ENCODE measurements at regions not wholly inside any gene's neighbourhood (a gene's known extent, or its start where the extent isn't known, plus 50 kb on each side); places are given as distances from the start of the nearest gene placed in this dataset.

GRCh38 chr7:23972057-23972456, 262.0 kb downstream of the STK31 start:
- 59% methylated on average over 3 of the region's 3 CpGs for WGBS (ENCODE audit: low lambda C conversion rate)
- no peaks in the 10 kb centered on the region for H3K79me2 ChIP-seq (ENCODE audit: insufficient read depth)
- ChIA-PET POLR2A (no interaction called here), CTCF (interaction anchor here (1.1 to 1.3 kb wide), 3 partner anchors 16 to 220 kb away, joined by 3 to 4 read pairs (median 3); no protein-coding TSS in a partner anchor)
- no peak overlapping the region for H2AFZ ChIP-seq (ENCODE audit: low read depth)
- no peak overlapping the region for H3K9ac ChIP-seq
- DNase-seq: no peak
- H3K4me2 ChIP-seq: no peak overlapping the region
- no peak for TF ChIP-seq EZH2phosphoT487 (IDR thresholded peaks at IDR 0.05; ENCODE audit: borderline replicate concordance, low read depth)
- no peak for TF ChIP-seq USF2 (IDR thresholded peaks at IDR 0.05; ENCODE audit: borderline replicate concordance, low read depth, low read length)
- no peak for TF ChIP-seq NRF1 (IDR thresholded peaks at IDR 0.05; ENCODE audit: low read depth, low read length)
- no peak for TF ChIP-seq FOXM1 (IDR thresholded peaks at IDR 0.05; ENCODE audit: low read depth)
- TF ChIP-seq RFX5 (IDR thresholded peaks at IDR 0.05; ENCODE audit: low read length): no peak
- TF ChIP-seq IRF3 (IDR thresholded peaks at IDR 0.05; ENCODE audit: low read depth, low read length): no peak
- no peak for TF ChIP-seq SIN3A (IDR thresholded peaks at IDR 0.05; ENCODE audit: borderline replicate concordance, low read depth, low read length)
- TF ChIP-seq YY1 (IDR thresholded peaks at IDR 0.05; ENCODE audit: low read depth): no peak
- TF ChIP-seq MAX (IDR thresholded peaks at IDR 0.05; ENCODE audit: low read depth): no peak
- TF ChIP-seq PBX3 (IDR thresholded peaks at IDR 0.05): no peak
- TF ChIP-seq ELF1 (IDR thresholded peaks at IDR 0.05): no peak
- no peak for TF ChIP-seq GATA2 (CRISPR knock-in tag; IDR thresholded peaks at IDR 0.05)
- TF ChIP-seq MEF2A (IDR thresholded peaks at IDR 0.05; ENCODE audit: borderline replicate concordance, low read depth): no peak
- TF ChIP-seq ZBTB33 (IDR thresholded peaks at IDR 0.05; ENCODE audit: borderline replicate concordance, low read depth): no peak
- no peak for TF ChIP-seq MXI1 (IDR thresholded peaks at IDR 0.05; ENCODE audit: low read depth, low read length)
- TF ChIP-seq TEAD4 (IDR thresholded peaks at IDR 0.05; ENCODE audit: borderline replicate concordance, insufficient read depth): no peak
- no peaks in the 10 kb centered on the region; a peak in 1 of 4 replicates for H3K4me1 ChIP-seq (ENCODE audit: control insufficient read depth in 1 of 2, insufficient read depth in 2 of 2, low read depth in 1 of 2, low read length in 1 of 2)
- H4K20me1 ChIP-seq (ENCODE audit: insufficient read depth): no peaks in the 10 kb centered on the region
- no peaks in the 10 kb centered on the region for H3K9me3 ChIP-seq
- H3K36me3 ChIP-seq (replicated peaks in 1 of 2; ENCODE audit: control insufficient read depth in 1 of 2, insufficient read depth in 2 of 2, low read length in 1 of 2): no peaks in the 10 kb centered on the region
- H3K4me3 ChIP-seq (ENCODE audit: low read depth in 2 of 2, low read length in 1 of 2): no peak overlapping the region
- no peaks in the 10 kb centered on the region for H3K27me3 ChIP-seq (ENCODE audit: insufficient read depth)
- H3K9me2 ChIP-seq: no peaks in the 10 kb centered on the region
- no peak overlapping the region for H3K27ac ChIP-seq (ENCODE audit: low read depth in 2 of 2, low read length in 1 of 2)
- no peaks in the 10 kb centered on the region for H3F3A ChIP-seq (replicated peaks; ENCODE audit: insufficient read depth)

Measured in SK-N-SH (cell line).